ENCODE measurements at regions not wholly inside any gene's neighbourhood (a gene's known extent, or its start where the extent isn't known, plus 50 kb on each side); places are given as distances from the start of the nearest gene placed in this dataset.

GRCh38 chr7:91628742-91629141, 251.8 kb downstream of the MTERF1 start:
- H3K9me3 Mint-ChIP-seq (ENCODE audit: unreplicated experiment), result no peaks in the 10 kb centered on the region
- TF ChIP-seq, protein P1, sequence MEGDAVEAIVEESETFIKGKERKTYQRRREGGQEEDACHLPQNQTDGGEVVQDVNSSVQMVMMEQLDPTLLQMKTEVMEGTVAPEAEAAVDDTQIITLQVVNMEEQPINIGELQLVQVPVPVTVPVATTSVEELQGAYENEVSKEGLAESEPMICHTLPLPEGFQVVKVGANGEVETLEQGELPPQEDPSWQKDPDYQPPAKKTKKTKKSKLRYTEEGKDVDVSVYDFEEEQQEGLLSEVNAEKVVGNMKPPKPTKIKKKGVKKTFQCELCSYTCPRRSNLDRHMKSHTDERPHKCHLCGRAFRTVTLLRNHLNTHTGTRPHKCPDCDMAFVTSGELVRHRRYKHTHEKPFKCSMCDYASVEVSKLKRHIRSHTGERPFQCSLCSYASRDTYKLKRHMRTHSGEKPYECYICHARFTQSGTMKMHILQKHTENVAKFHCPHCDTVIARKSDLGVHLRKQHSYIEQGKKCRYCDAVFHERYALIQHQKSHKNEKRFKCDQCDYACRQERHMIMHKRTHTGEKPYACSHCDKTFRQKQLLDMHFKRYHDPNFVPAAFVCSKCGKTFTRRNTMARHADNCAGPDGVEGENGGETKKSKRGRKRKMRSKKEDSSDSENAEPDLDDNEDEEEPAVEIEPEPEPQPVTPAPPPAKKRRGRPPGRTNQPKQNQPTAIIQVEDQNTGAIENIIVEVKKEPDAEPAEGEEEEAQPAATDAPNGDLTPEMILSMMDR (IDR thresholded peaks at IDR 0.05; ENCODE audit: unreplicated experiment), result no peak
- no peak overlapping the region for H3K4me3 Mint-ChIP-seq (ENCODE audit: unreplicated experiment)
- H3K36me3 Mint-ChIP-seq (ENCODE audit: low read depth, unreplicated experiment), result no peaks in the 10 kb centered on the region
- H3K27me3 Mint-ChIP-seq (ENCODE audit: unreplicated experiment), result no peaks in the 10 kb centered on the region
- H3K4me1 Mint-ChIP-seq (ENCODE audit: unreplicated experiment), result peaks cover 7% of the 10 kb centered on the region
- no peak for DNase-seq (ENCODE audit: low spot score)
- H3K27ac Mint-ChIP-seq (ENCODE audit: unreplicated experiment), result no peak overlapping the region

DNA sequence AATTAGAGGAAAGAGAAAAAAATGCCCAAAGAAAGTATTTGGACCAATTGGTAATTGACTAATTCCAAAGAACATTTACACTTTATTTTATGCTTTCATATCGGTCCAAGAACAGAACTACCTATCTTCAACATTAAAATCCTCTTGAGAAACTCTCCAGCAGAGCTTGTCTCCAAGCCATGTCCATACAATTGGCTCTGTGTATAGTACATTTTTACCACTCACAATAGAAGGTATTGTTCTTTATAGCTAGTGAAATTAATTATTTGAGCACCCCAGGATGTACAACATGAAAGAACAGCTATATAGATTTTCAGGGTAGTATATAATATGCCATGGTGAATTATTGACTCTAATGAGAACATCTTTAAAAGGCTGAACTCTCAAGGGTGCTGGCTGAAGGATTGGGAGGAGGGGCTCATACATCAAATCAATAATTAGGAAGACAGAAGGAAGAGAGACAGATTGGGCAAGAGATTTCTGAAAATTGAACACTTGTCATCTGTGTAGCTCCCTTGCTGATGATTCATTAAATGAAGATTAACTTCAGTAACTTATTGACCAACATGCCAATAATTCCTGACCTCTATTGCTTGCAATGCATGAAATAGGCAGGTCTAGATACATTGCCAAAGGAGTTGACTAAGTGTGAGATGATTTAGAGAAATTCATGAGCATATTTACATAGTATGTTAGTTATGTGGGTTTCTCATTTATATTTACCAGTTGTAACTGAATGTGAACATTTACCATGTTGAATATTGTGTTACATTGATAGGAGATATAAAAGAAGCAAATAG, 249.7 kb downstream of the MTERF1 start:
- no peak overlapping the region for H3K27ac Mint-ChIP-seq (ENCODE audit: unreplicated experiment)

DNA sequence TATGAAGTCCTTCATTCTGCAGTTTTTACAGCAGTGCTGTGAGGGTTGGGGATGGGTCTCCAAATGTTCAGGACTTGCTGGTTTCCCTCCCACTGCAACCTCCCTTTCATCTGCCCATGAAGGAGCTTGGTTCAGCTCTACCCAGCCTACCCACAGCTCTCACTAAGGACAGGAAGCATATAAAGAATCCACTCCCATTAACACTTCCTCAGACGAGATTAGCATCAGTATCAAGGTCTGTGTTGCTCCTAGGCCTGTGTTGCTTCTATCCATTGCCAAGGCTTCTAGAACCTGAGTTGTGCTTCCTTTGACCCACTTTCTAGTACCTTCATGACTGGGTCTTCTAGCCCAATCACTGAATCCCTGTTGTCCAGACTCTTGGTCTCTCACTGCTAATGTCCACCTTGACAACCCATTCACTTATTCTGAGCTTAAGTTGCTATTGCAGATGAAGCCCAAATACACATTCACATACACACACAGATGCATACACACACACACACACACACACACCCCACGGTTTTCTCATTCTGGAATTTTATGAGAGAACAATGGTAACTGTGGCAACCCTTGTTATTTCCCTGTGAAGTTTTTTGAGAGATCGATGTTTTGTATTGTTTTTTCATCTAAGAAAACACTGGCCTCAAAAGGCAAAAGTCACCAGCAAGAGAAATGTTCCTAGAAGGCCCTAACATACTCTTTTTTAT, 248.1 kb downstream of the MTERF1 start:
- Mint-ChIP-seq H3K36me3 (ENCODE audit: low read depth, unreplicated experiment) (no peaks in the 10 kb centered on the region), H3K27ac (ENCODE audit: unreplicated experiment) (no peak overlapping the region), H3K4me3 (ENCODE audit: unreplicated experiment) (no peak overlapping the region), H3K9me3 (ENCODE audit: unreplicated experiment) (no peaks in the 10 kb centered on the region), H3K27me3 (ENCODE audit: unreplicated experiment) (peaks cover 1% of the 10 kb centered on the region), H3K4me1 (ENCODE audit: unreplicated experiment) (peaks cover 10% of the 10 kb centered on the region)
- TF ChIP-seq, protein P1 (IDR thresholded peaks at IDR 0.05; ENCODE audit: unreplicated experiment), result no peak
- DNase-seq (ENCODE audit: low spot score), result no peak

More for the DNA sequence above, 249.7 kb downstream of the MTERF1 start:
- Mint-ChIP-seq H3K4me1 (ENCODE audit: unreplicated experiment) (peaks cover 10% of the 10 kb centered on the region), H3K4me3 (ENCODE audit: unreplicated experiment) (no peak overlapping the region), H3K27me3 (ENCODE audit: unreplicated experiment) (peaks cover 1% of the 10 kb centered on the region), H3K9me3 (ENCODE audit: unreplicated experiment) (no peaks in the 10 kb centered on the region), H3K36me3 (ENCODE audit: low read depth, unreplicated experiment) (no peaks in the 10 kb centered on the region)
- TF ChIP-seq, protein P1 (IDR thresholded peaks at IDR 0.05; ENCODE audit: unreplicated experiment), result no peak
- no peak for DNase-seq (ENCODE audit: low spot score)

- H3K4me1 Mint-ChIP-seq (ENCODE audit: unreplicated experiment), result peaks cover 10% of the 10 kb centered on the region
- peaks cover 1% of the 10 kb centered on the region for H3K27me3 Mint-ChIP-seq (ENCODE audit: unreplicated experiment)
- H3K4me3 Mint-ChIP-seq (ENCODE audit: unreplicated experiment), result no peak overlapping the region
- TF ChIP-seq, protein P1 (IDR thresholded peaks at IDR 0.05; ENCODE audit: unreplicated experiment), result no peak
- no peak overlapping the region for H3K27ac Mint-ChIP-seq (ENCODE audit: unreplicated experiment)
- no peaks in the 10 kb centered on the region for H3K36me3 Mint-ChIP-seq (ENCODE audit: low read depth, unreplicated experiment)
- no peak for DNase-seq (ENCODE audit: low spot score)
- no peaks in the 10 kb centered on the region for H3K9me3 Mint-ChIP-seq (ENCODE audit: unreplicated experiment)
These were observed 247.5 kb downstream of the MTERF1 start for GRCh38 chr7:91633013-91633441.
